OCI-LY3 (cell line): ENCODE measurements at regions not wholly inside any gene's neighbourhood (a gene's known extent, or its start where the extent isn't known, plus 50 kb on each side); places are given as distances from the start of the nearest gene placed in this dataset.

Experiments
- CTCF ChIP-seq: fragments of 200-600, 300-600 bp; sonication (generic); IDR thresholded peaks from 2 replicates; pipeline ENCODE4 v1.5.1; 2014; ENCODE audit warnings: antibody characterized with exemption, low read length, low read depth
- EZH2phosphoT487 ChIP-seq: fragments of 200-600 bp; shearing (Covaris generic); IDR thresholded peaks from 2 replicates; pipeline ENCODE4 v1.6.1; 2018; ENCODE audit warnings: antibody characterized with exemption, mixed run types, low read depth

GRCh38 chr10:3484306-3485056, 300.5 kb downstream of the KLF6 start:
- TF ChIP-seq CTCF (no peak), EZH2phosphoT487 (no peak)
